ENCODE measurements at regions not wholly inside any gene's neighbourhood (a gene's known extent, or its start where the extent isn't known, plus 50 kb on each side); places are given as distances from the start of the nearest gene placed in this dataset.
"Not testable (repeated sequence)": the region's sequence is repeated elsewhere in the genome, so short reads cannot be mapped to it uniquely, and the experiment has no call there.

DNA sequence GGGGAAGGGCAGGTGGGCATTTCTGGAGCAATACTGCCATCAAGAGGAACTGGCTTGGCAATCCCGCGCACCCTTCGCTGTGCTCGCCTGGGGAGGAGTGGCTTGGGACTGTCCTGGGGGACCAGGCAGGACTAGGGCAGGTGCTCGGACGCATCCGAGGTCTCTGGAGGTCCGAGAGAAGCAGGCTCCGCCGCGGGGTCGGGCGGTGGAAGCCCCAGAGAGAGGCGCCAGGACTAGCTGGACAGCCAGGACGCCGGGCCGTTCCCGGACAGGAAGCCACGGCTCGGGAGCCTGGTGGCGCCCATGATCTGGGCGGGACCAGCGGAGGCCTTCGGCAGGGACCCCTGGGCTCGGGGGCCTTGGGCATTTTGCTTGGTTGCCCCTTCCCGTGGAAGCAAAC, 174.3 kb downstream of the PLS3 start:
- H3K4me3 ChIP-seq (replicated peaks; ENCODE audit: low read depth, low read length), result peak overlapping the region; percentile 55
- H3K36me3 ChIP-seq (ENCODE audit: control insufficient read depth, insufficient read depth, low read length); DNase-seq (ENCODE audit: extremely low read depth, insufficient read length); H3K27me3 ChIP-seq (replicated peaks; ENCODE audit: control insufficient read depth, insufficient read depth, low read length): not testable (repeated sequence)

Measured in GM06990 (cell line).